ENCODE measurements at regions not wholly inside any gene's neighbourhood (a gene's known extent, or its start where the extent isn't known, plus 50 kb on each side); places are given as distances from the start of the nearest gene placed in this dataset.
"Not testable (repeated sequence)": the region's sequence is repeated elsewhere in the genome, so short reads cannot be mapped to it uniquely, and the experiment has no call there.

DNA sequence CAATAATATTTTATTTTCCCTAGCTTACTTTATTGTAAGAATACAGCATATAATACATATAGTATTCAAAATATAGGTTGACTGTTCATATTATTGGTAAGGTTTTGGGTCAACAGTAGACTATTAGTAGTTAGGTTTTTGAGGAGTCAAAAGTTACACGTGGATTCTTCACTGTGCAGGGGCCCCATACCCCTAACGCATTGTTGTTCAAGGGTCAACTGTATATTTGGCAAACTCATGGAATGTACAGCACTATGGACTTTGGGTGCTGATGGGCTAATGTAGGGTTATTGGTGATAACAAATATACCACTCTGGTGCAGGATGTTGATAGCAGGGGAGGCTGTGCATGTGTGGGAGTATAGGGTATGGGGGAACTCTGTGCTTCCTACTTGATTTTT, 397.2 kb downstream of the BCKDHB start:
- Histone ChIP-seq H3K9me2 (replicated peaks; ENCODE audit: insufficient read depth) (no peaks in the 10 kb centered on the region), H3K27ac (no peak overlapping the region), H3K4me2 (no peak overlapping the region), H3K4me3 (no peak overlapping the region), H3K9me3 (ENCODE audit: low read depth) (no peaks in the 10 kb centered on the region), H2AFZ (no peak overlapping the region), H3K4me1 (ENCODE audit: insufficient read depth) (no peaks in the 10 kb centered on the region), H3K27me3 (no peaks in the 10 kb centered on the region), H3K36me3 (replicated peaks; ENCODE audit: insufficient read depth, low read depth) (no peaks in the 10 kb centered on the region), H3K79me2 (no peaks in the 10 kb centered on the region), H4K20me1 (ENCODE audit: insufficient read depth, poor library complexity, severe bottlenecking) (no peaks in the 10 kb centered on the region)
- TF ChIP-seq EZH2phosphoT487 (IDR thresholded peaks at IDR 0.05; ENCODE audit: low read depth, severe bottlenecking, unreplicated experiment) (no peak), EZH2 (IDR thresholded peaks at IDR 0.05; ENCODE audit: borderline replicate concordance) (no peak)
- TF ChIP-seq, protein P1, sequence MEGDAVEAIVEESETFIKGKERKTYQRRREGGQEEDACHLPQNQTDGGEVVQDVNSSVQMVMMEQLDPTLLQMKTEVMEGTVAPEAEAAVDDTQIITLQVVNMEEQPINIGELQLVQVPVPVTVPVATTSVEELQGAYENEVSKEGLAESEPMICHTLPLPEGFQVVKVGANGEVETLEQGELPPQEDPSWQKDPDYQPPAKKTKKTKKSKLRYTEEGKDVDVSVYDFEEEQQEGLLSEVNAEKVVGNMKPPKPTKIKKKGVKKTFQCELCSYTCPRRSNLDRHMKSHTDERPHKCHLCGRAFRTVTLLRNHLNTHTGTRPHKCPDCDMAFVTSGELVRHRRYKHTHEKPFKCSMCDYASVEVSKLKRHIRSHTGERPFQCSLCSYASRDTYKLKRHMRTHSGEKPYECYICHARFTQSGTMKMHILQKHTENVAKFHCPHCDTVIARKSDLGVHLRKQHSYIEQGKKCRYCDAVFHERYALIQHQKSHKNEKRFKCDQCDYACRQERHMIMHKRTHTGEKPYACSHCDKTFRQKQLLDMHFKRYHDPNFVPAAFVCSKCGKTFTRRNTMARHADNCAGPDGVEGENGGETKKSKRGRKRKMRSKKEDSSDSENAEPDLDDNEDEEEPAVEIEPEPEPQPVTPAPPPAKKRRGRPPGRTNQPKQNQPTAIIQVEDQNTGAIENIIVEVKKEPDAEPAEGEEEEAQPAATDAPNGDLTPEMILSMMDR (IDR thresholded peaks at IDR 0.05; ENCODE audit: poor library complexity): no peak
- DNase-seq (ENCODE audit: low spot score): no peak
- 93% methylated on average over 2 of the region's 2 CpGs for whole genome bisulfite sequencing (ENCODE audit: low lambda C conversion rate, missing lambda C conversion rate)

DNA sequence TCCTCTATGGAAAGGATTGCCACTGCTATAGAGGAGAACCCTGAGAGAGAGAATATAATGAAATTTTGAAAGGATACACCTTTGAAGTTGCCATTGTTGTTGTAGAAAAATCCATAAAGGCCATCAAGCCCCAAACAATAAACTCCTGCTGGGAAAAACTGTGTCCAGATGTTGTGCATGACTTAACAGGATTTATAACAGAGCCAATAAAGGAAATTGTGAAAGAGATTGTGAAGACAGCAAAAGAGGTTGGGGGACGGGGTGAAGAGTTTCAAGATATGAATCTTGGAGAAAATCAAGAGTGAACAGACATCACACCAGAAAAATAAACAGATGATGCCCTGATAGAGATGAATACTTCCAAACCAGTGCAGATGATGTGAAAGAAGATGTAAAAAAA, 396.4 kb downstream of the BCKDHB start:
- Histone ChIP-seq H3K4me2 (no peak overlapping the region), H3K4me1 (ENCODE audit: insufficient read depth) (no peaks in the 10 kb centered on the region), H2AFZ (no peak overlapping the region), H3K4me3 (no peak overlapping the region), H3K36me3 (replicated peaks; ENCODE audit: insufficient read depth, low read depth) (no peaks in the 10 kb centered on the region), H3K9me2 (replicated peaks; ENCODE audit: insufficient read depth) (no peaks in the 10 kb centered on the region), H3K79me2 (no peaks in the 10 kb centered on the region), H3K27me3 (no peaks in the 10 kb centered on the region), H4K20me1 (ENCODE audit: insufficient read depth, poor library complexity, severe bottlenecking) (no peaks in the 10 kb centered on the region), H3K9me3 (ENCODE audit: low read depth) (no peaks in the 10 kb centered on the region), H3K27ac (no peak overlapping the region)
- 55% methylated on average over 1 of the region's 1 CpG for WGBS (ENCODE audit: low lambda C conversion rate, missing lambda C conversion rate)
- DNase-seq (ENCODE audit: low spot score): no peak
- TF ChIP-seq EZH2phosphoT487 (IDR thresholded peaks at IDR 0.05; ENCODE audit: low read depth, severe bottlenecking, unreplicated experiment): no peak
- TF ChIP-seq, protein P1 (IDR thresholded peaks at IDR 0.05; ENCODE audit: poor library complexity): no peak
- TF ChIP-seq EZH2 (IDR thresholded peaks at IDR 0.05; ENCODE audit: borderline replicate concordance): no peak

DNA sequence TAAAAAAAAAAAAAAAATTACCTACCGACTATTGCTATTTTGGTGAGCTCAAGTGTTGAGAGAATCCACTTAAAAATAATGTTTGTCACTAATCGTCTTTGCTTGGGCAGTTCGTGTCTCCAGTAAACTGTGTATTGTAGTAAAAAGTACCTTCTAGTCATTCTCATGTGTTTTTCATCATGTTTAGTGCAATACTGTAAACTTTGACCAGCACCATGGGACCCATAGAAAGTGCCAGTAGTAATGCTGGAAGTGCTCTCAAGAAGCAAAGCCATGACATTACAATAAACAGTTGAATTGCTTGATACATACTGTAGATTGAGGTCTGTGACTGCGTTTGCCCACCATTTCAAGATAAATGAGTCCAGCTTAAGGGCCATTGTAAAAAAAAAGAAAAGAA, 395.2 kb downstream of the BCKDHB start:
- H4K20me1 ChIP-seq (ENCODE audit: insufficient read depth, poor library complexity, severe bottlenecking): no peaks in the 10 kb centered on the region
- TF ChIP-seq, protein P1 (IDR thresholded peaks at IDR 0.05; ENCODE audit: poor library complexity): no peak
- peak; percentile 44 for TF ChIP-seq EZH2phosphoT487 (IDR thresholded peaks at IDR 0.05; ENCODE audit: low read depth, severe bottlenecking, unreplicated experiment)
- no peak for TF ChIP-seq EZH2 (IDR thresholded peaks at IDR 0.05; ENCODE audit: borderline replicate concordance)
- no peak overlapping the region for H3K27ac ChIP-seq
- H3K4me2 ChIP-seq: no peak overlapping the region
- H3K27me3 ChIP-seq: no peaks in the 10 kb centered on the region
- H3K79me2 ChIP-seq: no peaks in the 10 kb centered on the region
- no peak overlapping the region for H2AFZ ChIP-seq
- no peaks in the 10 kb centered on the region for H3K36me3 ChIP-seq (replicated peaks; ENCODE audit: insufficient read depth, low read depth)
- no peak overlapping the region for H3K4me3 ChIP-seq
- no peaks in the 10 kb centered on the region for H3K9me2 ChIP-seq (replicated peaks; ENCODE audit: insufficient read depth)
- H3K9me3 ChIP-seq (ENCODE audit: low read depth): no peaks in the 10 kb centered on the region
- no peak for DNase-seq (ENCODE audit: low spot score)
- H3K4me1 ChIP-seq (ENCODE audit: insufficient read depth): no peaks in the 10 kb centered on the region
- WGBS (ENCODE audit: low lambda C conversion rate, missing lambda C conversion rate): 64% methylated on average over 4 of the region's 4 CpGs

DNA sequence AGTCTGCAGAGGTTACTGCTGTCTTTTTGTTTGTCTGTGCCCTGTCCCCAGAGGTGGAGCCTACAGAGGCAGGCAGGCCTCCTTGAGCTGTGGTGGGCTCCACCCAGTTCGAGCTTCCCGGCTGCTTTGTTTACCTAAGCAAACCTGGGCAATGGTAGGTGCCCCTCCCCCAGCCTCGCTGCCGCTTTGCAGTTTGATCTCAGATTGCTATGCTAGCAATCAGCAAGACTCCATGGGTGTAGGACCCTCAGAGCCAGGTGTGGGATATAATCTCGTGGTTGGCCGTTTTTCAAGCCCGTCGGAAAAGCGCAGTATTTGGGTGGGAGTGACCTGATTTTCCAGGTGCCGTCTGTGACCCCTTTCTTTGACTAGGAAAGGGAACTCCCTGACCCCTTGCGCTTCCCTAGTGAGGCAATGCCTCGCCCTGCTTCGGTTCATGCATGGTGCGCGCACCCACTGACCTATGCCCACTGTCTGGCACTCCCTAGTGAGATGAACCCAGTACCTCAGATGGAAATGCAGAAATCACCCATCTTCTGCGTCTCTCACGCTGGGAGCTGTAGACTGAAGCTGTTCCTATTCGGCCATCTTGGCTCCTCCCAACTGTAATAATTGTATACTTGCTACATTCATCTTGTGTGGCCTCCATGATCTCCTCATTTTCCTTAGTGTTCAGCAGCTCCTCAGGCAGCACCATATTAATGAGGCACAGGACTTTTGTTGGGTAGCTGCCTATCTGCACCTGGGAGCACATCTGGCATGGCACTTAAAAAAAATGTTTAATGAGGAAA, 391.4 kb downstream of the BCKDHB start:
- 75% methylated on average over 18 of the region's 18 CpGs for WGBS (ENCODE audit: low lambda C conversion rate, missing lambda C conversion rate)
- not testable (repeated sequence) for H3K9me3 ChIP-seq (ENCODE audit: low read depth); H3K4me1 ChIP-seq (ENCODE audit: insufficient read depth); H3K79me2 ChIP-seq; DNase-seq (ENCODE audit: low spot score); H3K4me3 ChIP-seq; H3K27ac ChIP-seq; H3K36me3 ChIP-seq (replicated peaks; ENCODE audit: insufficient read depth, low read depth); H2AFZ ChIP-seq; H3K9me2 ChIP-seq (replicated peaks; ENCODE audit: insufficient read depth); H4K20me1 ChIP-seq (ENCODE audit: insufficient read depth, poor library complexity, severe bottlenecking); H3K27me3 ChIP-seq; H3K4me2 ChIP-seq

Data from hepatocyte (in vitro differentiated cells).